ENCODE measurements at regions not wholly inside any gene's neighbourhood (a gene's known extent, or its start where the extent isn't known, plus 50 kb on each side); places are given as distances from the start of the nearest gene placed in this dataset.

DNA sequence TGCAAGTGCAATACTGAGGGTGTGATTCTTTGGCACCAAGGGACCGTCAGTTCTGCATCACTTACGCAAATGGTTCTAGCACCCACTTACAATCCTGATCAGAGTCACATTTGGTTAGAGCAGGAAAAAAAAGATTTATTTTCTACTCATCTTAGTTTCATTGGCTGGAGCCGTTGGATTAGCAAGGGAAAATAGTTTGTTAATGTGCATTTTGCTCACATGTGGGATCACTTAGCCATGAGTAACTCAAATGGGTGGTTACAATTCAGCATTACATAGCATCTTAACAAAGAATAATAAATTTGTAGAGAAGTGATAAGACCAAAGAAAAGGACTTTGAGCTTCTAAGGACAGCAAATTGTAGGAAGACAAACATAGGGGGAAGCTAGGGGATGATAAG, 216.9 kb downstream of the AUH start:
- Histone ChIP-seq H3K4me1 (no peaks in the 10 kb centered on the region), H3K9me3 (no peaks in the 10 kb centered on the region), H3K4me3 (no peak overlapping the region), H3K36me3 (no peaks in the 10 kb centered on the region), H3K9ac (ENCODE audit: low read depth in 2 of 2, low read length in 2 of 2) (no peak overlapping the region), H3K27ac (no peak overlapping the region), H3K27me3 (no peaks in the 10 kb centered on the region)
- TF ChIP-seq, protein P1, sequence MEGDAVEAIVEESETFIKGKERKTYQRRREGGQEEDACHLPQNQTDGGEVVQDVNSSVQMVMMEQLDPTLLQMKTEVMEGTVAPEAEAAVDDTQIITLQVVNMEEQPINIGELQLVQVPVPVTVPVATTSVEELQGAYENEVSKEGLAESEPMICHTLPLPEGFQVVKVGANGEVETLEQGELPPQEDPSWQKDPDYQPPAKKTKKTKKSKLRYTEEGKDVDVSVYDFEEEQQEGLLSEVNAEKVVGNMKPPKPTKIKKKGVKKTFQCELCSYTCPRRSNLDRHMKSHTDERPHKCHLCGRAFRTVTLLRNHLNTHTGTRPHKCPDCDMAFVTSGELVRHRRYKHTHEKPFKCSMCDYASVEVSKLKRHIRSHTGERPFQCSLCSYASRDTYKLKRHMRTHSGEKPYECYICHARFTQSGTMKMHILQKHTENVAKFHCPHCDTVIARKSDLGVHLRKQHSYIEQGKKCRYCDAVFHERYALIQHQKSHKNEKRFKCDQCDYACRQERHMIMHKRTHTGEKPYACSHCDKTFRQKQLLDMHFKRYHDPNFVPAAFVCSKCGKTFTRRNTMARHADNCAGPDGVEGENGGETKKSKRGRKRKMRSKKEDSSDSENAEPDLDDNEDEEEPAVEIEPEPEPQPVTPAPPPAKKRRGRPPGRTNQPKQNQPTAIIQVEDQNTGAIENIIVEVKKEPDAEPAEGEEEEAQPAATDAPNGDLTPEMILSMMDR (IDR thresholded peaks at IDR 0.05), result no peak
- no peak for DNase-seq
- intact Hi-C loops (cut with DNase I), result no loop called here

DNA sequence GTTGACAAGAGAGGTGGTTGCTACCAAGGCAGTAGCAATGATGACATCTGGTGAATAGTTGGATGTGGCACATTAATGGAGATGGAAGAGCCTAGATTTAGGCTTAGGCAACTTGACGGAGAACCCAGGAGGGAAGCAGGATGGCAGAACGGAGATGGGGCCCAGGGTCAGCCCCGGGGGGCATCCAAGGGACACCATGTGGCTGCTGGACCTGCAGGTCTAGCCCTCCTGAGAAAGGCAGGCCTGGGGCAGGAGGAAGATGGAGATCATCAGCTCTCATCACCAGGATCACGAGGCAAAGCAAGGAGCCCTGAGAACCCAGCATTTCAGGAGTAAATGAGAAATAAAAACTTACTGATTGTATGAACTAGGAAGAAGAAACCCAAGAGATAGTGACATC, 216.2 kb downstream of the AUH start:
- no peaks in the 10 kb centered on the region for H3K4me1 ChIP-seq
- TF ChIP-seq, protein P1 (IDR thresholded peaks at IDR 0.05), result no peak
- no peaks in the 10 kb centered on the region for H3K36me3 ChIP-seq
- no peak for DNase-seq
- intact Hi-C loops (cut with DNase I), result no loop called here
- H3K27me3 ChIP-seq, result no peaks in the 10 kb centered on the region
- no peak overlapping the region for H3K27ac ChIP-seq
- H3K9ac ChIP-seq (ENCODE audit: low read depth in 2 of 2, low read length in 2 of 2), result no peak overlapping the region
- no peaks in the 10 kb centered on the region for H3K9me3 ChIP-seq
- no peak overlapping the region for H3K4me3 ChIP-seq

DNA sequence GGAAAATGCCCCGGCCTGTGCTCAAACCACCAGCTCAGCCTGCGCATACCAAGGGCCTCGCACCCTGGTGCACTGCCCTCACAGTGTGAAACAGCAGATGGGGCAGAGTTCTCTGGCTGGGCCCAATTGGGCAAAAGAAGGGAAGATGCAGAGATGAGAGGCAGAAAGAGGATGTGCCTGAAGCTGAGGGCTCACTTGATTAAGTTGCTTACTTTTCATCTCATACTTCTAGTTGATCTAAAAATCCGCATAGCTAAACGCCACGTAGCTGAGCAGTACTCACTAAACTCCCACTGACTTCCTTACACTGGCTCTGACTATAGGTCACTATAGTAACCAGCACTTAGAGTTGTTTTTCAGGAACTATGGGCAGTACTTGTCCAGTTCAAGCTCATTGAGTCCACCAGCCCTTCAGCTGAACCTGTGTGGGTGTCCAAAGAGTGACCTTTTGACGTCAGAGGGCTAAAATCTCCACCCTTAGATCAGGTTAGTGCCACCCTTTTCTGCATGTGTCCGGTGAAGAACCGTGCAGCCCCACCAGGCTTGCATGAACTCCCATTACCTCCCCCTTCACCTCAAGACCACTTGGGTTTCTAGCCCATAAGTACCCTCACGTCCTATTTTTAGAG, 215.2 kb downstream of the AUH start:
- Histone ChIP-seq H3K36me3 (no peaks in the 10 kb centered on the region), H3K4me1 (no peaks in the 10 kb centered on the region), H3K4me3 (no peak overlapping the region), H3K9ac (ENCODE audit: low read depth in 2 of 2, low read length in 2 of 2) (no peak overlapping the region), H3K9me3 (no peaks in the 10 kb centered on the region), H3K27ac (no peak overlapping the region), H3K27me3 (no peaks in the 10 kb centered on the region)
- TF ChIP-seq, protein P1 (IDR thresholded peaks at IDR 0.05), result no peak
- intact Hi-C loops (cut with DNase I), result no loop called here
- DNase-seq, result no peak

DNA sequence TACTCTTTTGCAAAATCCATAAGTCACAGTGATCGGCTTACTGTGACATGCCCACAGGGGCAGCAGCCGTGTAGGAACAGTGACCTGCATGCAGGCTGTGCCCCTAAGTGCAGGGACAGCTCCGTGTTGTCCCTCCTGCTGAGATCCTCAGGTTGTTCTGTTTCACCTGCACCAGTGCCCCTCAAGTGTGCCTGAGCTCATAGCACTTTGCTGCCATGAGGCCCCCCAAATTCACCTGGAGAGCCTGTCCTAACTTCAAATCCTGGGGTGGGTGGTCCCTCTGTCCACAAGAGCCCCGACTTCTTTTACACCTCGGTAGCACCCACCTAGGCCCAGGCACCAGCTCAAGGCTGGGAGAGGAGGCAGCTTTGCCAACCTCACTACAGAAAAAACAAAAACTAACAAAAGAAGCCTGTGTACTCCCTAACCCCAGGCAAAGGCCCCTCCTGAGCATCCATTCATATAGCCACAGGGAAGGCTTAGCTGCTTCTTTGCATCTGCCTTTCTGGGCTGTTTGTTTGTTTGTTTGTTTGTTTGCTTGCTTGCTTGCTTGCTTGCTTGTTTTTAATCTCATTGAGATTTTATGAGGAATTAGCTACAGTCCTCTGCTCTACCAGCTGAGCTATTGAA, 214.5 kb downstream of the AUH start:
- no peak for DNase-seq
- H3K4me3 ChIP-seq, result no peak overlapping the region
- H3K27ac ChIP-seq, result no peak overlapping the region
- intact Hi-C loops (cut with DNase I), result no loop called here
- H3K9me3 ChIP-seq, result no peaks in the 10 kb centered on the region
- no peaks in the 10 kb centered on the region for H3K4me1 ChIP-seq
- TF ChIP-seq, protein P1 (IDR thresholded peaks at IDR 0.05), result no peak
- H3K27me3 ChIP-seq, result no peaks in the 10 kb centered on the region
- H3K36me3 ChIP-seq, result no peaks in the 10 kb centered on the region
- H3K9ac ChIP-seq (ENCODE audit: low read depth in 2 of 2, low read length in 2 of 2), result no peak overlapping the region

DNA sequence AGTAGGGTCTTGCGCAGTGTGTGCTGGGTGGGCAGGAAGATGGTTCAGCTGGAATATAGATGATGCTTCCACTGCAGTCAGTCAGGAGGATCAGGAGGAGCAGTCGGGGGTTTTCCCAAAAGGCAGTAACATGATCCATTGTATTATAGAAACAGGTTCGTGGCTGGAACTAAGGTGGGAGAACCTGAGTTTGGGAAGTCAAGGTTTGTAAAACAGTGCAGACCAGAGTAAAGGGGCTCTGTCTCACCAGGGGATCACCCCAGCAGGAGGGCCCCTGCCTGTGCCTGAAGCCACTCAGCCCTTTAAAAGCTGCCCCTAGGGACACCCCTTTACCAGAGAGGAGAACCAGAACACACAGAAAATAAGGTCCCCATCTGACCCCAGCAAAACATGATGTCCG, 213.4 kb downstream of the AUH start:
- intact Hi-C loops (cut with DNase I), result no loop called here
- no peaks in the 10 kb centered on the region for H3K36me3 ChIP-seq

More for the DNA sequence above, 213.4 kb downstream of the AUH start:
- DNase-seq, result no peak
- no peaks in the 10 kb centered on the region for H3K27me3 ChIP-seq
- H3K4me1 ChIP-seq, result no peaks in the 10 kb centered on the region
- no peaks in the 10 kb centered on the region for H3K9me3 ChIP-seq
- TF ChIP-seq, protein P1 (IDR thresholded peaks at IDR 0.05), result no peak
- no peak overlapping the region for H3K27ac ChIP-seq
- no peak overlapping the region for H3K9ac ChIP-seq (ENCODE audit: low read depth in 2 of 2, low read length in 2 of 2)
- H3K4me3 ChIP-seq, result no peak overlapping the region

Measured in colonic mucosa (tissue), 4 donors.